GM21423 (cell line): ENCODE measurements at regions not wholly inside any gene's neighbourhood (a gene's known extent, or its start where the extent isn't known, plus 50 kb on each side); places are given as distances from the start of the nearest gene placed in this dataset.
"Not testable (repeated sequence)": the region's sequence is repeated elsewhere in the genome, so short reads cannot be mapped to it uniquely, and the experiment has no call there.

ENCODE experiments used
- ATAC-seq: cut with Tn5 transposase; IDR thresholded peaks from one replicate; pipeline ENCODE4 v1.9.1; 2021; ENCODE audit warnings: mild to moderate bottlenecking, moderate library complexity; ENCODE audit not compliant: unreplicated experiment

- no peak for ATAC-seq
These were observed 113.0 kb upstream of the FSIP2 start for GRCh38 chr2:185625604-185626003.

- ATAC-seq: no peak
These were observed 109.6 kb upstream of the FSIP2 start for GRCh38 chr2:185628985-185629384.

- no peak for ATAC-seq
These were observed 105.0 kb upstream of the FSIP2 start for GRCh38 chr2:185633621-185634020.

DNA sequence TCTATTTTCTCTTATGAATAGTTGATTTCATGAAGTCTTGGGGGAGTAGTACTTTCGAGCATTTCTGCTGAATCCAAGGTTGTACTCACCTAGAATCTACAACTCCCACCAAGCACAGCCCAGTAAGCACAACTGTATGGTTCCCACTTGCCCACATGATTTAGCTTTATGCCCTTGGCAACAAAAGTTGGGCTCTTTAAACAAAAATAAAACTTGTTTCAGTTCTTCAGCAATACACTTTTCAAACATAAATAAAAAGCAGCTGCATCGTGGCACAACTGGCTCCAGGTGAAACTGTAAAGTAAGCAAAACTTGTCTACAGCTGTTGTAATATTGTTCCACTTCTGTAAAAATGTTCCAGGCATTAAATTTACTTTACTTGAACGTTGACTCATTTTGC, 99.8 kb upstream of the FSIP2 start:
- ATAC-seq: no peak

GRCh38 chr2:185640588-185640987, 98.0 kb upstream of the FSIP2 start:
- ATAC-seq: no peak

DNA sequence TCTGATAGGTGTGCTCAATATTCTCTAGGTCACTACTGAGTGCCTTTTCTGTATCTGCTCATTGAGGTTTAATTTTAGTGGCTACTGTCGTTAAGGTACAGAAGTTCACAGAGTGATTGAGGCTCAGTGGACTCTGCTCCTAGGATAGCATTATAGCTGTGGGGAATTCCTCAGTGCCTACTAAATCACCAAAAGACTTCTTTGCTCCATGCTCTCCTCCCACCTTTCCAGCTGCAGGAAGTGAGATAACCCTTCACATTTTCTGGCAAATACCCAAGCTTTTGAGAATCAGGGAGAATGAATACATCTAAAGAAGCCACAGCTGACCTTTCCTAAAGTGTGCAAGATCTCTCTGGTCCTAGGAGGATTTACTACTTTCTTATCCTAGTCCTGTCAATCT, 95.2 kb upstream of the FSIP2 start:
- ATAC-seq: no peak

DNA sequence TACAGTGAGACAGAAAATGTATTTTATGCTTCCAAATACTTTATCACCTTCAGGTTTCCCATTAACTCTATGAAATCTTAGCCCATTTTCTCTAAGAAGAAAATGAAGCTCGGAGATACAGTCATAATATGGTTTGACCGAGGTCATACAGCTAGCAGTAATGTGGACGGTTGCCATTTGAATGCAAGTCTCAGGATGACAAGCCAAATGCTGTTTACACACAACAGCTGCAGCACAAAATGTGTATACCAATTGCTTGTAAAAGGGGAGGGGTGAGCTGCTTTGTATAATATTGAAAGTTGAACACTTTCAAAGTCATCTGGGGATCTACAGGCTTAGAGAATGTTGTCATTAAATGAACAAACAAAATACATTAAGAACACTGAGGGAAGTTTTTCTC, 93.8 kb upstream of the FSIP2 start:
- no peak for ATAC-seq

GRCh38 chr2:185645529-185645928, 93.1 kb upstream of the FSIP2 start:
- ATAC-seq: no peak

- no peak for ATAC-seq
These were observed 79.9 kb upstream of the FSIP2 start for GRCh38 chr2:185658750-185659149.

DNA sequence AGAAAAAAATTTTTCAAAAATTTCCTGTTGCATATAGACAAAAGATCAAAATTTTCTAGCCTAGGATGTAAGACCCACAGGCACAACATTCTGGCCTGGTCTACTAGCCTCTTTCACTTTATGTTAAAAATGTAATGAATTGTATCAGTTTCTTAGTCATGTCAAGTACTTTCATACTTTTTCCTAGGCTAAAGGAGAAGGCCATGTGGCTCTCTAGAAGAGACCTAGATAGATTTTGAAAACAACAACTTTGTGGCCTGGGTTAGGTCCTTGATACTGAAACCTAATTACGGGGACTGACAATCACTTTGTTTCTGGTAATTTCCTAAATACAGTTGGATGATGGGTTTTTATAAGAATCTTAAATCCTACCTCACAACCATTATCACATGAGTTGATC, 74.8 kb upstream of the FSIP2 start:
- ATAC-seq: no peak

- ATAC-seq: no peak
These were observed 74.2 kb upstream of the FSIP2 start for GRCh38 chr2:185664384-185664783.

GRCh38 chr2:185665251-185665814, 73.3 kb upstream of the FSIP2 start:
- no peak for ATAC-seq

DNA sequence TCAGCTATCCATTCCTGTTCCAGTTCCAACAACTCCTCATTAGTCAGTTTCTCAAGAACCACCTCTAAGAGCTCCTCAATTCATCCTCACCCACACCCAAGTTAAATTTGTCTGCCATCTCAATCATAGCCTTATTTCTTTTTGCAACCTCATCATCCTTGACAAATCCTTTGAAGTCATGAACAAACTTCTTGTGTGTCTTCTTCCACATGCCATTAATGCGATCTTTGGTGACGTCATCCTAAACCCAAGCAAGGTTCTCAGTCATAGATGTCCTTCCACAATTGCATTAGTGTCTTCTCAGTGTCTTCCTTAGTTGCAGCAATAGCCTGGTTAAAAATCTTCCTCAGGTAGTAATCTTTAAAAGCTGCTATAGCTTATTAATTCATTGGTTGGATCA, 71.2 kb upstream of the FSIP2 start:
- ATAC-seq: no peak

GRCh38 chr2:185668710-185669109, 69.9 kb upstream of the FSIP2 start:
- no peak for ATAC-seq

DNA sequence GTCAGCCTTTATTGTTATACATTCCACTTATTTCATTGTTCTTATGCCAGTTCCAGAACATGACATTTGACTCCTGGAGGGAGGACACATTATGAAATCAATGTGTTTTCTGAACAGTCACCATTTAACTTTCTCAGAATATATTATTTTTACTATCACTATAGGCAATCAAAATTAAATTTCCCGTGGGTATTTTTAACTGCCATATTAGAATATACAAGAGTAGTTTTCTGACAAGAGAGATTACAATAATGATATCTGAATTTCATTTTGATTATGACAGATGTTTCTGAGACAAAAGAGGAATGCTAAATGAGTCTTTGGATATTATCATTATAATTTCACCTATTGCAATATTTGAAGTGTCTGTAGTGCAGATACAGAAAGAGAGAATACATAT, 64.4 kb upstream of the FSIP2 start:
- ATAC-seq: no peak

- no peak for ATAC-seq
These were observed 62.3 kb upstream of the FSIP2 start for GRCh38 chr2:185676316-185676715.

GRCh38 chr2:185687001-185687400, 51.6 kb upstream of the FSIP2 start:
- not testable (repeated sequence) for ATAC-seq

DNA sequence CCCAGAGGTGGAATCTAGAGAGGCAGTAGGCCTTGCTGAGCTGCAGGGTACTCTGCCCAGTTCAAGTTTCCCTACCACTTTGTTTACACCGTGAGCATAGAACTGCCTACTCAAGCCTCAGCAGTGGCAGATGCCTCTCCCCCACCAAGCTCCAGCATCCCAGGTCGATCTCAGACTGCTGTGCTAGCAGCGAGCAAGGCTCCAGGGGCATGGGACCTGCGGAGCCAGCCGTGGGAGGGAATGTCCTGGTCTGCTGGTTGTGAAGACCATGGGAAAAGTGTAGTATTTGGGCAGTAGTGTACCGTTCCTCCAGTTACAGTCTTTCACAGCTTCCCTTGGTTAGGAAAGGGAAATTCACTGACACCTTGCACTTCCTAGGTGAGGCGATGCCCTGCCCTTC, 50.6 kb upstream of the FSIP2 start:
- ATAC-seq: no peak
